ENCODE measurements at regions not wholly inside any gene's neighbourhood (a gene's known extent, or its start where the extent isn't known, plus 50 kb on each side); places are given as distances from the start of the nearest gene placed in this dataset.

GRCh38 chr9:99360026-99360425, 137.9 kb downstream of the SEC61B start:
- Histone ChIP-seq H3K27ac (no peak overlapping the region), H3K4me1 (peaks cover 17% of the 10 kb centered on the region), H3K9me3 (no peaks in the 10 kb centered on the region), H3K4me3 (no peak overlapping the region), H3K27me3 (peaks cover 11% of the 10 kb centered on the region), H3K36me3 (no peaks in the 10 kb centered on the region)
- 71% methylated on average over 2 of the region's 2 CpGs for WGBS
- TF ChIP-seq EP300 (IDR thresholded peaks at IDR 0.05) (no peak), POLR2AphosphoS5 (IDR thresholded peaks at IDR 0.05) (no peak), CTCF (IDR thresholded peaks at IDR 0.05) (no peak), POLR2A (IDR thresholded peaks at IDR 0.05) (no peak)
- DNase-seq (ENCODE audit: low spot score in 2 of 2): no peak

- Histone ChIP-seq H3K4me1 (peaks cover 11% of the 10 kb centered on the region), H3K9me3 (no peaks in the 10 kb centered on the region), H3K27me3 (peaks cover 11% of the 10 kb centered on the region), H3K36me3 (no peaks in the 10 kb centered on the region), H3K4me3 (no peak overlapping the region), H3K27ac (no peak overlapping the region)
- TF ChIP-seq CTCF (IDR thresholded peaks at IDR 0.05) (no peak), POLR2AphosphoS5 (IDR thresholded peaks at IDR 0.05) (no peak), POLR2A (IDR thresholded peaks at IDR 0.05) (no peak), EP300 (IDR thresholded peaks at IDR 0.05) (no peak)
- DNase-seq (ENCODE audit: low spot score in 2 of 2): no peak
- 0% methylated on average over 6 of the region's 8 CpGs for WGBS
These were observed 139.7 kb downstream of the SEC61B start for GRCh38 chr9:99361817-99362216.

DNA sequence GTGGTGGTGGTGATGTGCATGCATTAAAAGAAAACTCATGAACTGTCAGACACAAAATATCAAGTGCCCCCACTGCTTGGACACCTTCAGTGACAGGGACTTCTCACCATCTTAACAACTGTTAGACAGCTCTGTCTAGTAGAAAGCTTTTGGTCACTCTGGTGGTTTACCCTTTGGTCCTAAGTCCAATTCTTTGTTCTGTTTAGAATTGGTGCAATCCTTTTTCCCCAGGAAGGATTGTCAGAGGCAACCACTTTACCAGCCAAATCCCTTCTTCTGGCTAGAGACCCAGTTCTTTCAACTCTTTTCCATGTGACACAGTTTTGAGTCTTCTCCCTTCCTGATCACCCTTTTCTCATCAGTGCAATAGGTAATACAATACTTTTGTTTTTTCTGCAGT, 140.2 kb downstream of the SEC61B start:
- Histone ChIP-seq H3K36me3 (no peaks in the 10 kb centered on the region), H3K4me1 (peaks cover 8% of the 10 kb centered on the region), H3K27me3 (peaks cover 11% of the 10 kb centered on the region), H3K9me3 (no peaks in the 10 kb centered on the region), H3K4me3 (no peak overlapping the region), H3K27ac (no peak overlapping the region)
- TF ChIP-seq CTCF (IDR thresholded peaks at IDR 0.05): no peak
- no peak for TF ChIP-seq EP300 (IDR thresholded peaks at IDR 0.05)
- TF ChIP-seq POLR2AphosphoS5 (IDR thresholded peaks at IDR 0.05): no peak
- no peak for TF ChIP-seq POLR2A (IDR thresholded peaks at IDR 0.05)
- no peak for DNase-seq (ENCODE audit: low spot score in 2 of 2)

- Histone ChIP-seq H3K4me1 (peaks cover 9% of the 10 kb centered on the region), H3K36me3 (no peaks in the 10 kb centered on the region), H3K4me3 (no peak overlapping the region), H3K27ac (no peak overlapping the region), H3K9me3 (no peaks in the 10 kb centered on the region), H3K27me3 (peaks cover 11% of the 10 kb centered on the region)
- TF ChIP-seq POLR2AphosphoS5 (IDR thresholded peaks at IDR 0.05): no peak
- no peak for TF ChIP-seq POLR2A (IDR thresholded peaks at IDR 0.05)
- no peak for TF ChIP-seq CTCF (IDR thresholded peaks at IDR 0.05)
- TF ChIP-seq EP300 (IDR thresholded peaks at IDR 0.05): no peak
- DNase-seq (ENCODE audit: low spot score in 2 of 2): no peak
- WGBS: 84% methylated on average over 2 of the region's 3 CpGs
These were observed 141.4 kb downstream of the SEC61B start for GRCh38 chr9:99363509-99363908.

GRCh38 chr9:99365233-99365980, 143.3 kb downstream of the SEC61B start:
- Histone ChIP-seq H3K9me3 (no peaks in the 10 kb centered on the region), H3K4me3 (no peak overlapping the region), H3K4me1 (peaks cover 16% of the 10 kb centered on the region), H3K27ac (no peak overlapping the region), H3K27me3 (peaks cover 5% of the 10 kb centered on the region), H3K36me3 (no peaks in the 10 kb centered on the region)
- DNase-seq (ENCODE audit: low spot score in 2 of 2): no peak
- TF ChIP-seq POLR2AphosphoS5 (IDR thresholded peaks at IDR 0.05): no peak
- TF ChIP-seq EP300 (IDR thresholded peaks at IDR 0.05): no peak
- TF ChIP-seq CTCF (IDR thresholded peaks at IDR 0.05): no peak
- no peak for TF ChIP-seq POLR2A (IDR thresholded peaks at IDR 0.05)
- 67% methylated on average over 7 of the region's 7 CpGs for WGBS
